ENCODE measurements at regions not wholly inside any gene's neighbourhood (a gene's known extent, or its start where the extent isn't known, plus 50 kb on each side); places are given as distances from the start of the nearest gene placed in this dataset.

DNA sequence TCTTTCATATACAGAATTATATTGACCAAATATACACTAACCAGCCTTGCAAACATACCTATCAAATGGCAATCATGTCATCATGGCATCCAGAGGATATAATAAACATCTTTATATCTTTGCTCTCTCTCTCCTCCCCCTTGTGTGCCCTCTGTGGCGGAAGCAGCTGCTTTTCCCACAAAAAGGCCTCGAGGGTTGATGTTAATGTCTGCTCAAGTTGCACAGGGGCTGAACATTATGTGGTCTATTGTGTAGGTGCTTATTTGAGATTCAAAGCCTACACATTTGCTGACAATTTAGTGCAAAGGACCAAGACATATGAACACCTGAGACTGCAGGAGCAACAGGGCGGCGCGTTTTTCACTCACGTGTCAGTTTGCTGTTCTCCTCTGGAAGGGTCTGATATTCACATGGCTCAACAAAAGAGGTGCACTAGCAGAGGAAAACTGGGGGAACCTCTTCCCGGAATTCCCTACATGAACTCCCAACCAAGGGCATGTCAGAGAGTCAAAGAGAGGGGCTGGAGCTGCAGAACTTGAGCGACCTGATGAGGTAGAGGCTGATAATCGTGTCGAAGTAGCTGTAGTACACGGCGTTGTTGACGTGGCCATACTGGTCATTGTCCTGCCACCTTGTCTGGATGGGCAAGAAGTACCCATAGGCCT is 138.8 kb downstream of the RCN1 start (continued):
- TF ChIP-seq, protein P1, sequence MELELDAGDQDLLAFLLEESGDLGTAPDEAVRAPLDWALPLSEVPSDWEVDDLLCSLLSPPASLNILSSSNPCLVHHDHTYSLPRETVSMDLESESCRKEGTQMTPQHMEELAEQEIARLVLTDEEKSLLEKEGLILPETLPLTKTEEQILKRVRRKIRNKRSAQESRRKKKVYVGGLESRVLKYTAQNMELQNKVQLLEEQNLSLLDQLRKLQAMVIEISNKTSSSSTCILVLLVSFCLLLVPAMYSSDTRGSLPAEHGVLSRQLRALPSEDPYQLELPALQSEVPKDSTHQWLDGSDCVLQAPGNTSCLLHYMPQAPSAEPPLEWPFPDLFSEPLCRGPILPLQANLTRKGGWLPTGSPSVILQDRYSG (CRISPR knock-in tag; IDR thresholded peaks at IDR 0.05) = no peak
- TF ChIP-seq, protein P2, sequence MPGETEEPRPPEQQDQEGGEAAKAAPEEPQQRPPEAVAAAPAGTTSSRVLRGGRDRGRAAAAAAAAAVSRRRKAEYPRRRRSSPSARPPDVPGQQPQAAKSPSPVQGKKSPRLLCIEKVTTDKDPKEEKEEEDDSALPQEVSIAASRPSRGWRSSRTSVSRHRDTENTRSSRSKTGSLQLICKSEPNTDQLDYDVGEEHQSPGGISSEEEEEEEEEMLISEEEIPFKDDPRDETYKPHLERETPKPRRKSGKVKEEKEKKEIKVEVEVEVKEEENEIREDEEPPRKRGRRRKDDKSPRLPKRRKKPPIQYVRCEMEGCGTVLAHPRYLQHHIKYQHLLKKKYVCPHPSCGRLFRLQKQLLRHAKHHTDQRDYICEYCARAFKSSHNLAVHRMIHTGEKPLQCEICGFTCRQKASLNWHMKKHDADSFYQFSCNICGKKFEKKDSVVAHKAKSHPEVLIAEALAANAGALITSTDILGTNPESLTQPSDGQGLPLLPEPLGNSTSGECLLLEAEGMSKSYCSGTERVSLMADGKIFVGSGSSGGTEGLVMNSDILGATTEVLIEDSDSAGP (CRISPR knock-in tag; IDR thresholded peaks at IDR 0.05; ENCODE audit: borderline replicate concordance) = no peak
- TF ChIP-seq, protein P3, sequence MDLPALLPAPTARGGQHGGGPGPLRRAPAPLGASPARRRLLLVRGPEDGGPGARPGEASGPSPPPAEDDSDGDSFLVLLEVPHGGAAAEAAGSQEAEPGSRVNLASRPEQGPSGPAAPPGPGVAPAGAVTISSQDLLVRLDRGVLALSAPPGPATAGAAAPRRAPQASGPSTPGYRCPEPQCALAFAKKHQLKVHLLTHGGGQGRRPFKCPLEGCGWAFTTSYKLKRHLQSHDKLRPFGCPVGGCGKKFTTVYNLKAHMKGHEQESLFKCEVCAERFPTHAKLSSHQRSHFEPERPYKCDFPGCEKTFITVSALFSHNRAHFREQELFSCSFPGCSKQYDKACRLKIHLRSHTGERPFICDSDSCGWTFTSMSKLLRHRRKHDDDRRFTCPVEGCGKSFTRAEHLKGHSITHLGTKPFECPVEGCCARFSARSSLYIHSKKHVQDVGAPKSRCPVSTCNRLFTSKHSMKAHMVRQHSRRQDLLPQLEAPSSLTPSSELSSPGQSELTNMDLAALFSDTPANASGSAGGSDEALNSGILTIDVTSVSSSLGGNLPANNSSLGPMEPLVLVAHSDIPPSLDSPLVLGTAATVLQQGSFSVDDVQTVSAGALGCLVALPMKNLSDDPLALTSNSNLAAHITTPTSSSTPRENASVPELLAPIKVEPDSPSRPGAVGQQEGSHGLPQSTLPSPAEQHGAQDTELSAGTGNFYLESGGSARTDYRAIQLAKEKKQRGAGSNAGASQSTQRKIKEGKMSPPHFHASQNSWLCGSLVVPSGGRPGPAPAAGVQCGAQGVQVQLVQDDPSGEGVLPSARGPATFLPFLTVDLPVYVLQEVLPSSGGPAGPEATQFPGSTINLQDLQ (CRISPR knock-in tag; IDR thresholded peaks at IDR 0.05) = no peak
- TF ChIP-seq, protein P4, sequence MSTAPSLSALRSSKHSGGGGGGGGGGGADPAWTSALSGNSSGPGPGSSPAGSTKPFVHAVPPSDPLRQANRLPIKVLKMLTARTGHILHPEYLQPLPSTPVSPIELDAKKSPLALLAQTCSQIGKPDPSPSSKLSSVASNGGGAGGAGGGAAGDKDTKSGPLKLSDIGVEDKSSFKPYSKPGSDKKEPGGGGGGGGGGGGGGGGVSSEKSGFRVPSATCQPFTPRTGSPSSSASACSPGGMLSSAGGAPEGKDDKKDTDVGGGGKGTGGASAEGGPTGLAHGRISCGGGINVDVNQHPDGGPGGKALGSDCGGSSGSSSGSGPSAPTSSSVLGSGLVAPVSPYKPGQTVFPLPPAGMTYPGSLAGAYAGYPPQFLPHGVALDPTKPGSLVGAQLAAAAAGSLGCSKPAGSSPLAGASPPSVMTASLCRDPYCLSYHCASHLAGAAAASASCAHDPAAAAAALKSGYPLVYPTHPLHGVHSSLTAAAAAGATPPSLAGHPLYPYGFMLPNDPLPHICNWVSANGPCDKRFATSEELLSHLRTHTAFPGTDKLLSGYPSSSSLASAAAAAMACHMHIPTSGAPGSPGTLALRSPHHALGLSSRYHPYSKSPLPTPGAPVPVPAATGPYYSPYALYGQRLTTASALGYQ (CRISPR knock-in tag; IDR thresholded peaks at IDR 0.05) = no peak
